Heart right ventricle (tissue), 16 donors: ENCODE measurements at regions not wholly inside any gene's neighbourhood (a gene's known extent, or its start where the extent isn't known, plus 50 kb on each side); places are given as distances from the start of the nearest gene placed in this dataset.

Experiments
- ATAC-seq, 8 donors: fragments of 200-7000 bp; cut with Tn5 transposase; one replicate each; pipeline ENCODE4 v1.9.1; 2020; ENCODE audit warnings: mild to moderate bottlenecking in 8 of 8, moderate library complexity in 8 of 8, moderate number of reproducible peaks in 1 of 8
- DNase-seq, 2 donors: peaks; one replicate each; pipeline ENCODE4 v3.0.0-alpha.2; 2020
- H3K27ac ChIP-seq, 10 donors: fragments of 200-600 bp; sonication (generic) in 2 of 10; one replicate each; pipeline versions ENCODE4 v1.5.0 to v1.8.0; 2020 to 2022; ENCODE audit warnings: mild to moderate bottlenecking in 3 of 10
- H3K27me3 ChIP-seq, 7 donors: fragments of 200-600 bp; one replicate each; pipeline ENCODE4 v1.8.0; 2021 to 2022; ENCODE audit warnings: mild to moderate bottlenecking in 2 of 7
- H3K36me3 ChIP-seq, 9 donors: fragments of 200-600 bp; sonication (generic) in 1 of 9; one replicate each; pipeline versions ENCODE4 v1.5.0 to v1.8.0; 2020 to 2022; ENCODE audit warnings: mild to moderate bottlenecking in 2 of 9
- H3K4me1 ChIP-seq, 9 donors: fragments of 200-600 bp; sonication (generic) in 1 of 9; one replicate each; pipeline versions ENCODE4 v1.5.0 to v1.8.0; 2020 to 2022; ENCODE audit warnings: mild to moderate bottlenecking in 4 of 9
- H3K4me3 ChIP-seq, 10 donors: fragments of 200-600 bp; sonication (generic) in 2 of 10; one replicate each; pipeline versions ENCODE4 v1.5.0 to v1.8.0; 2020 to 2022; ENCODE audit warnings: mild to moderate bottlenecking in 7 of 10, moderate library complexity in 2 of 10
- H3K9me3 ChIP-seq, 11 donors: fragments of 200-600 bp in 10 of 11; sonication (generic) in 2 of 11; one replicate each; pipeline versions ENCODE4 v1.5.0 to v1.8.0; 2013 to 2022; ENCODE audit warnings: mild to moderate bottlenecking in 2 of 11, control low read depth in 1 of 11, moderate library complexity in 1 of 11
- CTCF ChIP-seq, 9 donors: fragments of 200-600 bp; sonication (generic) in 2 of 9; IDR thresholded peaks; one replicate each; pipeline versions ENCODE4 v1.5.0 to v1.8.0; 2021 to 2022; ENCODE audit warnings: antibody characterized with exemption in 9 of 9, mild to moderate bottlenecking in 5 of 9, moderate library complexity in 1 of 9
- WGBS, 2 donors: extraction: QIAGEN DNeasy Blood & Tissue Kit; methylation state at CpG; one replicate each; pipeline ENCODE4 v1.1.7; 2013; ENCODE audit warnings: inconsistent platforms in 1 of 2; 5-methylcytosine and 5-hydroxymethylcytosine counted together
- intact Hi-C, 10 donors: fragments of 100-400 bp; cut with DNase I; formaldehyde crosslinking; loops; one replicate each; pipeline versions ENCODE4 v1.11.1 to v1.14.2; 2022
- donor health status: Arrhythmogenic right ventricular cardiomyopathy.
- donor health status: ischemic (EF 13 %, LVEDD 7.1; RV severe dilation, severe dysfunction).
- donor health status: healthy with polysubstance abuse.
- donor health status: DM: no; HTN: yes; CAD: no.
- donor health status: DM: no; HTN: no; CAD: no.
- donor health status: ischemic (EF 25% LVEDD 6.9; RV normal size, moderate dysfunction).
- donor health status: ischemic (EF 25% LVEDD 5.7; RV mildly dilated, moderate dysfunction).
- donor health status: healthy.
- donor health status: DM: yes; HTN: yes; CAD: no.
- donor health status: Ischemic cardiomyopathy.
- donor health status: ischemic (EF 35%, LVEDD 5.7; RV mildly dilated, moderate dysfunction).
- donor health status: nonischemic (EF 11% LVEDD 7.7; RV severe dilation, severe dysfunction).
- donor health status: DM: yes; HTN: yes; CAD: no.
- donor health status: PGD.
- donor health status: ischemic (EF 29% LVEDD 5.4; RV normal size, mild dysfunction).
- donor health status: nonischemic (EF 23%, LVEDD 6.1; RV moderate dilation, normal function).

DNA sequence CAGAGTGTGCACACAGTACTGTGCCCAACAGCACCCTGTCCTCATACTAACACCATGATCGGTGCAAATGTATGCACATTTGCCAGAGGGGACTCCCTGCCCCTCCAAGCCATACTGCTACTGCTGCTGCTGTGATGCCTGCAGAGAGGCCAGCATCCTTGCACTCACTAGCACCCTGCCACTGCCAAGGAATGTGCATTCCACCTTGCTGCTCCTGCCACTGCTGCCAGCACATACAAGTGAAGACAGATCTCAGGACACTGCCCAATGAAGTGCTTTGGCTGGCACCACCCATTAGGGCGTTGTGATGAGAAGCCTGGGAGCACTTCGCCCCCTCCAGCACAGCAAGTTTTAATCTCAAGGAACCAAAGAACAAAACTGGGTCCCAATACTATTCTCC lies 146.3 kb upstream of the DMD start:
- Histone ChIP-seq H3K36me3 (no peaks in the 10 kb centered on the region), H3K4me1 (no peaks in the 10 kb centered on the region), H3K4me3 (no peak overlapping the region), H3K27ac (no peak overlapping the region), H3K27me3 (no peaks in the 10 kb centered on the region), H3K9me3 (peaks cover 0 to 5% (median 0%) of the 10 kb centered on the region in 11 donors)
- 48 to 66% methylated on average over 3 of the region's 3 CpGs for WGBS, 2 donors
- peak in 3 of 8 donors; percentile 17 to 64 (median 50) for ATAC-seq
- no peak for DNase-seq
- intact Hi-C loops, result no loop called here
- no peak for TF ChIP-seq CTCF (IDR thresholded peaks at IDR 0.05)

DNA sequence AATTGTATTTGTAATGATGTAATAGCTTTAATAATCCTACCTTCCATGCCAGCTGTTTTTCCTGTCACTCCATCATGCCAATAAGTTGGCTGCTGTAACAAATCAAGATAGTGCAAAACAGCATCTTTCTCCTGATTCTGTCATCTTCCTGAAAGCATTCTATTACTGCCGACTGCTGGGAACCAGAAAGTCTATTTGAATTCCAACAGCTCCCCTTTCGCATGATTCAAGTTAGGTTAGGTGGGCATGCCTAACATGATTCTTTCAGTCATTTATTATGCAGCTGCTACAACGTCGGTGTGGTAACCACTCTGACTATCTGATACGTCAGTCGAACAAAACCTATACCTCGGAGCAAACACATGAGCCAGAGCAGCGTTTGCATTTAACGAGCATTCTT lies 127.9 kb upstream of the DMD start:
- 16 to 17% methylated on average over 9 of the region's 9 CpGs for WGBS, 2 donors
- ATAC-seq (peak in 1 of 8 donors; percentile 10), DNase-seq (no peak)
- no peaks in the 10 kb centered on the region for H3K27me3 ChIP-seq
- TF ChIP-seq CTCF (IDR thresholded peaks at IDR 0.05), result peak in 1 of 9 donors; percentile 13
- H3K27ac ChIP-seq, result no peak overlapping the region
- peak overlapping the region in 7 of 10 donors; percentile 14 to 35 (median 29) for H3K4me3 ChIP-seq
- no peaks in the 10 kb centered on the region for H3K36me3 ChIP-seq
- intact Hi-C loops, result loop anchor here in 2 of 10 donors (10.0 kb wide), 1 partner anchor 804 kb away; no protein-coding TSS in a partner anchor
- H3K4me1 ChIP-seq, result no peaks in the 10 kb centered on the region
- no peaks in the 10 kb centered on the region for H3K9me3 ChIP-seq

DNA sequence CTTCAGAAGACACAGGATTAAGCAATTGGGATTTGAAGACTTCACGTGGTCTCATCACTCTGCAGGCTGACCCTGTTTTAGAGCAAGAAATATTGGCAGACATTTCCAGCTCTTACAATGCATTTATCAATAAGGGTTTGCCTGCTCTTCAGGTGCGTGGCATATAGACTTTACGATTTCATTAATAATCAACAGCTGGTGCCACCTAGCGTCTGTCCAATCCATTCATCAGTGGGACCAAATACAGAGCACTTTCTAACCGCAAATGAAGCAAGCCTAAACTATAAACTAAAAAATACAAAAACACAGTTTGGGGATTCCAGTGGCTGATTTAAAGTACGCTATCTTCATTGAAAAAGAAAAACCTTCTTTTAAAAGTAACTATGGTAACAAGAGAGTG lies 125.4 kb upstream of the DMD start:
- peak in 8 of 9 donors; percentile 16 to 58 (median 45) for TF ChIP-seq CTCF (IDR thresholded peaks at IDR 0.05)
- 11 to 19% methylated on average over 6 of the region's 6 CpGs for WGBS, 2 donors
- intact Hi-C loops, result loop anchor here in 2 of 10 donors (10.0 kb wide), 1 partner anchor 802 kb away; no protein-coding TSS in a partner anchor
- H3K27me3 ChIP-seq, result no peaks in the 10 kb centered on the region
- no peaks in the 10 kb centered on the region for H3K9me3 ChIP-seq
- H3K27ac ChIP-seq, result no peak overlapping the region
- no peaks in the 10 kb centered on the region for H3K36me3 ChIP-seq
- H3K4me1 ChIP-seq, result no peaks in the 10 kb centered on the region
- ATAC-seq (peak in 2 of 8 donors; percentile 53 to 60), DNase-seq (peak in 1 of 2 donors; percentile 8)
- peak overlapping the region in 1 of 10 donors; percentile 26 for H3K4me3 ChIP-seq

DNA sequence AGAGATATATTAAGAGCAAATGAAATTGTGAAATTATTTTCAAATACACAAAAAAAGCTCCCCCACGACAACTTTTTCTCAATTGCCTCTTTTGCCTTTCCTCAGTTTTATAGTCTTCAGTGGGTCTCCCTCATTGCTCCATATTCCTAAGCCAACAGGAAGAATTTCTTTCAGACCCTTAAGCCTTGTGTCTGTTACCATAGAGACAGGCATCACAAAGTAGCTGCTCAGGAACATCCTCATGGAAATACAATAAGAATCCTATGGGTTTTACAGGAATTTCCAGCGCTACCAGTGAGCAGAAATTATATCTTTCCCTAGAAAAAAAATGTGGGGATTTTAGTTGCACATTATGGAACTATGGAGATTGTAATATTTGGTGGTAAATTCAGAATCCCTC lies 121.9 kb upstream of the DMD start:
- WGBS, 2 donors, result 76 to 87% methylated on average over 2 of the region's 2 CpGs
- Histone ChIP-seq H3K36me3 (no peaks in the 10 kb centered on the region), H3K27me3 (no peaks in the 10 kb centered on the region), H3K9me3 (no peaks in the 10 kb centered on the region), H3K4me1 (no peaks in the 10 kb centered on the region), H3K27ac (no peak overlapping the region), H3K4me3 (no peak overlapping the region)
- no peak for TF ChIP-seq CTCF (IDR thresholded peaks at IDR 0.05)
- no peak for DNase-seq
- ATAC-seq, result no peak
- intact Hi-C loops, result loop anchor here in 2 of 10 donors (10.0 kb wide), 1 partner anchor 798 kb away; no protein-coding TSS in a partner anchor
